Mucosa of gallbladder (tissue), 1 donor: ENCODE measurements at regions not wholly inside any gene's neighbourhood (a gene's known extent, or its start where the extent isn't known, plus 50 kb on each side); places are given as distances from the start of the nearest gene placed in this dataset.

Experiments used
- DNase-seq: peaks from one replicate; pipeline ENCODE4 v3.0.0-alpha.2; 2020; ENCODE audit warnings: low spot score
- donor health status: DM: no; HTN: no; CAD: no.

GRCh38 chr17:13086142-13086769, 68.4 kb upstream of the ELAC2 start:
- DNase-seq, result no peak

GRCh38 chr17:13085578-13085977, 67.8 kb upstream of the ELAC2 start:
- DNase-seq, result no peak

GRCh38 chr17:13084420-13084819, 66.6 kb upstream of the ELAC2 start:
- no peak for DNase-seq

- DNase-seq, result no peak
Measured at GRCh38 chr17:13078591-13079385, 61.0 kb upstream of the ELAC2 start.

- DNase-seq, result no peak
Measured at GRCh38 chr17:13076905-13077304, 59.1 kb upstream of the ELAC2 start.

GRCh38 chr17:13074026-13074425, 56.2 kb upstream of the ELAC2 start:
- DNase-seq, result no peak

GRCh38 chr17:13073018-13073417, 55.2 kb upstream of the ELAC2 start:
- DNase-seq, result no peak

GRCh38 chr17:13070732-13071131, 52.9 kb upstream of the ELAC2 start:
- no peak for DNase-seq

- no peak for DNase-seq
Measured at GRCh38 chr17:13067629-13068303, 49.9 kb upstream of the ELAC2 start.
